ENCODE measurements at regions not wholly inside any gene's neighbourhood (a gene's known extent, or its start where the extent isn't known, plus 50 kb on each side); places are given as distances from the start of the nearest gene placed in this dataset.

GRCh38 chr5:82367930-82368329, 89.8 kb upstream of the RPS23 start:
- no peaks in the 10 kb centered on the region for H3K23me2 ChIP-seq (ENCODE audit: low read depth, low read length)
- no peak overlapping the region for H2BK5ac ChIP-seq (ENCODE audit: low read depth, low read length)
- H4K91ac ChIP-seq (replicated peaks; ENCODE audit: insufficient read length, low read length): no peak overlapping the region
- H2BK20ac ChIP-seq (ENCODE audit: low read length): no peak overlapping the region
- no peak overlapping the region for H2AK5ac ChIP-seq (ENCODE audit: low read depth, low read length)
- no peak overlapping the region for H2BK15ac ChIP-seq (ENCODE audit: low read length)
- ChIA-PET CTCF (ENCODE audit: partially characterized antibody) (interaction anchor here (0.6 to 8.6 kb wide), 5 partner anchors 11 to 269 kb away, joined by 3 to 87 read pairs (median 5); no protein-coding TSS in a partner anchor), POLR2A (ENCODE audit: partially characterized antibody) (interaction anchor here (0.7 kb wide), 1 partner anchor 225 kb away, joined by 3 read pairs; no protein-coding TSS in a partner anchor)
- FAIRE-seq (no peak), DNase-seq (ENCODE audit: low read depth in 1 of 2, low spot score in 2 of 2) (no peak)
- H4K8ac ChIP-seq (ENCODE audit: extremely low read depth, insufficient read depth, low read length): no peak overlapping the region
- H3K36me3 ChIP-seq (ENCODE audit: control insufficient read depth in 2 of 4, insufficient read depth in 4 of 4, low read length in 3 of 4): no peaks in the 10 kb centered on the region
- no peak overlapping the region for H3K56ac ChIP-seq (replicated peaks; ENCODE audit: insufficient read length, low read depth, low read length)
- no peak overlapping the region for H2BK120ac ChIP-seq (replicated peaks; ENCODE audit: low read depth, low read length)
- no peak overlapping the region for H2AFZ ChIP-seq (ENCODE audit: low read length)
- no peak overlapping the region for H3K27ac ChIP-seq (ENCODE audit: low read depth, low read length)
- H3K18ac ChIP-seq (ENCODE audit: extremely low read depth, low read length): no peak overlapping the region
- 89% methylated on average over 1 of the region's 1 CpG; no CpG with 5 or more reads in 1 of the 2 experiments for WGBS, 2 experiments (ENCODE audit: extremely low coverage in 1 of 2, insufficient coverage in 1 of 2, insufficient read length in 1 of 2, insufficient replicate concordance in 2 of 2, low coverage in 1 of 2, low lambda C conversion rate in 2 of 2, missing lambda C conversion rate in 1 of 2)
- H3K79me1 ChIP-seq (ENCODE audit: low read depth, low read length): no peaks in the 10 kb centered on the region
- no peaks in the 10 kb centered on the region for H4K20me1 ChIP-seq (replicated peaks in 1 of 2; ENCODE audit: control insufficient read depth in 1 of 2, insufficient read depth in 2 of 2, low read length in 2 of 2)
- H3K23ac ChIP-seq (ENCODE audit: insufficient read length): no peak overlapping the region
- H3K4ac ChIP-seq (replicated peaks; ENCODE audit: insufficient read length, low read depth, low read length): no peak overlapping the region
- no peak overlapping the region for H3K4me2 ChIP-seq (ENCODE audit: insufficient read depth in 1 of 2, low read depth in 2 of 2, low read length in 2 of 2)
- H3K4me1 ChIP-seq (replicated peaks in 1 of 4; ENCODE audit: control insufficient read depth in 3 of 4, insufficient read depth in 4 of 4, low read length in 3 of 4): no peaks in the 10 kb centered on the region
- no peaks in the 10 kb centered on the region for H3K79me2 ChIP-seq (ENCODE audit: control insufficient read depth in 1 of 2, insufficient read depth in 2 of 2, low read length in 2 of 2)
- H2BK12ac ChIP-seq (ENCODE audit: low read depth, low read length): no peak overlapping the region
- no peaks in the 10 kb centered on the region for H3K27me3 ChIP-seq (replicated peaks in 1 of 4; ENCODE audit: control insufficient read depth in 3 of 4, extremely low read depth in 1 of 4, insufficient read depth in 3 of 4, low read length in 3 of 4)
- H3K14ac ChIP-seq (ENCODE audit: insufficient read length): no peak overlapping the region
- no peaks in the 10 kb centered on the region for H3K9me3 ChIP-seq (ENCODE audit: insufficient read depth in 2 of 2, low read depth in 1 of 2, low read length in 1 of 2)
- no peak overlapping the region for H3K4me3 ChIP-seq (ENCODE audit: extremely low read depth in 1 of 4, insufficient read depth in 2 of 4, low read depth in 3 of 4, low read length in 4 of 4)
- no peak overlapping the region for H4K5ac ChIP-seq (ENCODE audit: insufficient read length, low read depth, low read length)
- H3K9ac ChIP-seq (replicated peaks in 1 of 4; ENCODE audit: extremely low read depth in 1 of 4, low read depth in 3 of 4, low read length in 3 of 4): no peak overlapping the region
- TF ChIP-seq HDAC6 (IDR thresholded peaks at IDR 0.05; ENCODE audit: low read depth, low read length) (no peak), KDM5A (IDR thresholded peaks at IDR 0.05; ENCODE audit: low read length) (no peak), SIN3A (conservative IDR thresholded peaks at IDR 0.05 in 1 of 2, IDR thresholded peaks at IDR 0.05 in 1 of 2; ENCODE audit: low read depth in 1 of 2, low read length in 2 of 2) (no peak), SP1 (IDR thresholded peaks at IDR 0.05; ENCODE audit: low read depth, low read length) (no peak), SP4 (IDR thresholded peaks at IDR 0.05; ENCODE audit: low read length) (no peak), TAF1 (IDR thresholded peaks at IDR 0.05; ENCODE audit: low read depth, low read length) (no peak), YY1 (IDR thresholded peaks at IDR 0.05; ENCODE audit: low read depth, low read length) (no peak), RXRA (IDR thresholded peaks at IDR 0.05; ENCODE audit: insufficient read depth, low read depth, low read length) (no peak), CHD2 (IDR thresholded peaks at IDR 0.05; ENCODE audit: low read length) (no peak), ASH2L (IDR thresholded peaks at IDR 0.05; ENCODE audit: low read length) (no peak), CTBP2 (IDR thresholded peaks at IDR 0.05; ENCODE audit: borderline replicate concordance, insufficient read depth, insufficient read length, low read length) (no peak), FOSL1 (IDR thresholded peaks at IDR 0.05; ENCODE audit: insufficient read depth, low read depth, low read length) (no peak), RNF2 (IDR thresholded peaks at IDR 0.05; ENCODE audit: borderline replicate concordance, low read depth, low read length, missing control alignments, poor library complexity, severe bottlenecking) (no peak), CREB1 (IDR thresholded peaks at IDR 0.05) (no peak), TBP (IDR thresholded peaks at IDR 0.05; ENCODE audit: low read depth, low read length) (no peak), PHF8 (conservative IDR thresholded peaks at IDR 0.05; ENCODE audit: low read depth, low read length) (no peak)

Measured in H1 (cell line).